CD14-positive monocyte (primary cell): ENCODE measurements at regions not wholly inside any gene's neighbourhood (a gene's known extent, or its start where the extent isn't known, plus 50 kb on each side); places are given as distances from the start of the nearest gene placed in this dataset.
A peak's percentile ranks its signal among the peaks of the same experiment; 100 is the strongest.
"Not testable (repeated sequence)": the region's sequence is repeated elsewhere in the genome, so short reads cannot be mapped to it uniquely, and the experiment has no call there.

ENCODE experiments used
- DNase-seq, 3 donors: peaks; one replicate each; pipeline ENCODE4 v3.0.0-alpha.2; 2011 to 2022
- H2AFZ ChIP-seq: 2 replicates; pipeline ENCODE4 v1.6.0; 2012; ENCODE audit warnings: mild to moderate bottlenecking, low read depth, low read length, inconsistent platforms; ENCODE audit not compliant: insufficient read depth, poor library complexity, severe bottlenecking
- H3K27ac ChIP-seq, 2 donors: 1 replicate in 1 of 2; 2 replicates in 1 of 2; pipeline ENCODE4 v1.5.1; 2012 to 2013; ENCODE audit warnings: low read length in 2 of 2, control low read depth in 1 of 2, inconsistent platforms in 1 of 2, low read depth in 1 of 2, mild to moderate bottlenecking in 1 of 2
- H3K27me3 ChIP-seq, 2 donors: one replicate each; pipeline versions ENCODE4 v1.6.0 to v1.6.1; 2011 to 2013; ENCODE audit warnings: low read length in 2 of 2; ENCODE audit not compliant: control insufficient read depth in 2 of 2, insufficient read depth in 2 of 2
- H3K36me3 ChIP-seq, 2 donors: replicated peaks in 1 of 2; 1 replicate in 1 of 2; 2 replicates in 1 of 2; pipeline versions ENCODE4 v1.5.1 to v1.6.1; 2012 to 2013; ENCODE audit warnings: low read length in 2 of 2, control low read depth in 1 of 2, inconsistent platforms in 1 of 2, mild to moderate bottlenecking in 1 of 2; ENCODE audit not compliant: insufficient read depth in 2 of 2, control insufficient read depth in 1 of 2
- H3K4me1 ChIP-seq, 2 donors: 1 replicate in 1 of 2; 2 replicates in 1 of 2; pipeline versions ENCODE4 v1.5.1 to v1.6.1; 2012 to 2013; ENCODE audit warnings: low read length in 2 of 2, control low read depth in 1 of 2, inconsistent platforms in 1 of 2, mild to moderate bottlenecking in 1 of 2, moderate library complexity in 1 of 2; ENCODE audit not compliant: insufficient read depth in 2 of 2, control insufficient read depth in 1 of 2
- H3K4me2 ChIP-seq: replicated peaks from 2 replicates; pipeline ENCODE3; 2012; ENCODE audit warnings: low read length, moderate library complexity, mild to moderate bottlenecking; ENCODE audit not compliant: poor library complexity, severe bottlenecking; ENCODE audit errors: extremely low read depth
- H3K4me3 ChIP-seq, 3 experiments: fragments of 200-600 bp in 1 of 3; sonication (generic) in 1 of 3; replicated peaks in 1 of 3; 1 replicate in 2 of 3; 2 replicates in 1 of 3; pipeline ENCODE4 v1.5.1; 2011 to 2013; ENCODE audit warnings: low read length in 3 of 3, mild to moderate bottlenecking in 3 of 3, control low read depth in 2 of 3, low read depth in 2 of 3, inconsistent platforms in 1 of 3, moderate library complexity in 1 of 3
- H3K79me2 ChIP-seq: 2 replicates; pipeline ENCODE4 v1.6.0; 2012; ENCODE audit warnings: mild to moderate bottlenecking, control low read depth, inconsistent platforms, low read length, moderate library complexity; ENCODE audit not compliant: insufficient read depth
- H3K9ac ChIP-seq: 2 replicates; pipeline ENCODE4 v1.6.0; 2017; ENCODE audit warnings: low read length, mild to moderate bottlenecking; ENCODE audit not compliant: insufficient read depth, poor library complexity, severe bottlenecking
- H3K9me3 ChIP-seq, 2 donors: replicated peaks in 1 of 2; 1 replicate in 1 of 2; 2 replicates in 1 of 2; pipeline versions ENCODE4 v1.5.1 to v1.6.1; 2012 to 2013; ENCODE audit warnings: low read length in 2 of 2, control low read depth in 1 of 2; ENCODE audit not compliant: control insufficient read depth in 1 of 2, insufficient read depth in 1 of 2
- H4K20me1 ChIP-seq: 2 replicates; pipeline ENCODE4 v1.6.0; 2012; ENCODE audit warnings: mild to moderate bottlenecking, low read length, control low read depth, moderate library complexity; ENCODE audit not compliant: insufficient read depth
- H3K27ac Mint-ChIP-seq, 7 donors: one replicate each; pipeline ENCODE4 v1.8.0; 2020; ENCODE audit warnings: mild to moderate bottlenecking in 7 of 7, mixed read lengths in 7 of 7, moderate library complexity in 6 of 7, inconsistent platforms in 2 of 7
- H3K27me3 Mint-ChIP-seq, 3 donors: one replicate each; pipeline ENCODE4 v1.8.0; 2021 to 2022; ENCODE audit warnings: low read depth in 3 of 3, mild to moderate bottlenecking in 3 of 3, mixed read lengths in 3 of 3, moderate library complexity in 3 of 3, inconsistent platforms in 1 of 3
- H3K36me3 Mint-ChIP-seq, 2 donors: one replicate each; pipeline ENCODE4 v1.8.0; 2020; ENCODE audit warnings: mixed read lengths in 2 of 2, inconsistent platforms in 1 of 2, mild to moderate bottlenecking in 1 of 2
- H3K4me1 Mint-ChIP-seq: one replicate; pipeline ENCODE4 v1.8.0; 2020; ENCODE audit warnings: mild to moderate bottlenecking, mixed read lengths
- H3K4me3 Mint-ChIP-seq, 2 donors: one replicate each; pipeline ENCODE4 v1.8.0; 2020; ENCODE audit warnings: mild to moderate bottlenecking in 2 of 2, mixed read lengths in 2 of 2, moderate library complexity in 1 of 2
- H3K9me3 Mint-ChIP-seq, 7 donors: one replicate each; pipeline ENCODE4 v1.8.0; 2020 to 2022; ENCODE audit warnings: mixed read lengths in 7 of 7, mild to moderate bottlenecking in 6 of 7, moderate library complexity in 6 of 7, inconsistent platforms in 2 of 7
- CTCF ChIP-seq: fragments of 200-600 bp; IDR thresholded peaks from one replicate; pipeline ENCODE4 v1.8.0; 2022; ENCODE audit warnings: antibody characterized with exemption, mild to moderate bottlenecking
- WGBS: methylation state at CpG from one replicate; pipeline ENCODE4 v1.1.5; 2013; ENCODE audit warnings: missing lambda C conversion rate; ENCODE audit not compliant: insufficient coverage; 5-methylcytosine and 5-hydroxymethylcytosine counted together
- intact Hi-C, 2 donors: fragments of 100-400 bp; cut with micrococcal nuclease; formaldehyde crosslinking; loops; one replicate each; pipeline versions ENCODE4 v1.15.0 to v1.15.1; 2023

GRCh38 chr1:26630634-26631033 lies 65.2 kb upstream of the ARID1A start:
- no peak overlapping the region for H3K4me3 ChIP-seq
- peaks cover 2% of the 10 kb centered on the region for H3K79me2 ChIP-seq
- TF ChIP-seq CTCF = no peak
- no peaks in the 10 kb centered on the region for H3K36me3 ChIP-seq
- H3K4me3 Mint-ChIP-seq = no peak overlapping the region
- H3K4me1 Mint-ChIP-seq = peaks cover 60% of the 10 kb centered on the region
- no peak overlapping the region for H3K4me2 ChIP-seq
- no peaks in the 10 kb centered on the region for H4K20me1 ChIP-seq
- no peaks in the 10 kb centered on the region for H3K9me3 ChIP-seq
- no peaks in the 10 kb centered on the region for H3K9me3 Mint-ChIP-seq
- H2AFZ ChIP-seq = peak overlapping the region; percentile 61
- DNase-seq = no peak
- peaks cover 69 to 72% of the 10 kb centered on the region in 2 donors for H3K4me1 ChIP-seq
- WGBS = 80% methylated on average over 2 of the region's 3 CpGs
- peak overlapping the region in 1 of 2 donors; percentile 74 for H3K27ac ChIP-seq
- intact Hi-C loops = no loop called here
- no peak overlapping the region for H3K9ac ChIP-seq
- H3K27me3 ChIP-seq = no peaks in the 10 kb centered on the region
- H3K27me3 Mint-ChIP-seq = no peaks in the 10 kb centered on the region
- no peaks in the 10 kb centered on the region for H3K36me3 Mint-ChIP-seq
- H3K27ac Mint-ChIP-seq = peak overlapping the region; percentile 26 to 88 (median 83)

GRCh38 chr1:26635800-26636199 lies 60.0 kb upstream of the ARID1A start:
- H4K20me1 ChIP-seq, H3K27ac ChIP-seq, H3K9ac ChIP-seq, H3K4me3 Mint-ChIP-seq, H3K4me2 ChIP-seq, H3K36me3 Mint-ChIP-seq, DNase-seq, H3K79me2 ChIP-seq, H3K9me3 ChIP-seq, intact Hi-C loops, H2AFZ ChIP-seq, H3K9me3 Mint-ChIP-seq, H3K27me3 ChIP-seq, H3K36me3 ChIP-seq, H3K4me3 ChIP-seq, H3K27me3 Mint-ChIP-seq: not testable (repeated sequence)
- H3K27ac Mint-ChIP-seq = peak overlapping the region in 1 of 7 donors; percentile 20
- peaks cover 27% of the 10 kb centered on the region for H3K4me1 Mint-ChIP-seq
- H3K4me1 ChIP-seq = peaks cover 26 to 36% of the 10 kb centered on the region in 2 donors
- no CpG with 5 or more reads among the region's 3 CpGs for WGBS
